Esophagus (tissue), 2 donors: ENCODE measurements at regions not wholly inside any gene's neighbourhood (a gene's known extent, or its start where the extent isn't known, plus 50 kb on each side); places are given as distances from the start of the nearest gene placed in this dataset.

ENCODE experiments used
- H3K27ac ChIP-seq, 2 donors: one replicate each; pipeline ENCODE4 v1.5.1; 2013; ENCODE audit warnings: low read depth in 2 of 2, mild to moderate bottlenecking in 2 of 2, inconsistent platforms in 1 of 2, low read length in 1 of 2, moderate library complexity in 1 of 2
- H3K27me3 ChIP-seq, 2 donors: one replicate each; pipeline ENCODE4 v1.6.1; 2013; ENCODE audit warnings: low read length in 2 of 2, control low read depth in 1 of 2, mild to moderate bottlenecking in 1 of 2; ENCODE audit not compliant: insufficient read depth in 2 of 2, control insufficient read depth in 1 of 2
- H3K36me3 ChIP-seq, 2 donors: one replicate each; pipeline ENCODE4 v1.6.1; 2013; ENCODE audit warnings: low read length in 1 of 2; ENCODE audit not compliant: control insufficient read depth in 2 of 2, insufficient read depth in 2 of 2
- H3K4me1 ChIP-seq, 2 donors: one replicate each; pipeline ENCODE4 v1.6.1; 2013; ENCODE audit warnings: low read length in 1 of 2; ENCODE audit not compliant: control insufficient read depth in 2 of 2, insufficient read depth in 2 of 2
- H3K4me3 ChIP-seq, 2 donors: one replicate each; pipeline ENCODE4 v1.5.1; 2013; ENCODE audit warnings: low read length in 2 of 2, mild to moderate bottlenecking in 2 of 2, low read depth in 1 of 2, moderate library complexity in 1 of 2
- H3K9me3 ChIP-seq, 2 donors: one replicate each; pipeline ENCODE4 v1.6.1; 2013; ENCODE audit warnings: mild to moderate bottlenecking in 2 of 2, low read depth in 1 of 2, low read length in 1 of 2, moderate library complexity in 1 of 2; ENCODE audit not compliant: control insufficient read depth in 2 of 2, insufficient read depth in 1 of 2
- WGBS, 2 donors: extraction: QIAGEN DNeasy Blood & Tissue Kit; methylation state at CpG; one replicate each; pipeline ENCODE4 v1.1.7; 2013; 5-methylcytosine and 5-hydroxymethylcytosine counted together
- donor health status: healthy with polysubstance abuse.
- donor health status: Bipolar disorder and iron deficiency.

DNA sequence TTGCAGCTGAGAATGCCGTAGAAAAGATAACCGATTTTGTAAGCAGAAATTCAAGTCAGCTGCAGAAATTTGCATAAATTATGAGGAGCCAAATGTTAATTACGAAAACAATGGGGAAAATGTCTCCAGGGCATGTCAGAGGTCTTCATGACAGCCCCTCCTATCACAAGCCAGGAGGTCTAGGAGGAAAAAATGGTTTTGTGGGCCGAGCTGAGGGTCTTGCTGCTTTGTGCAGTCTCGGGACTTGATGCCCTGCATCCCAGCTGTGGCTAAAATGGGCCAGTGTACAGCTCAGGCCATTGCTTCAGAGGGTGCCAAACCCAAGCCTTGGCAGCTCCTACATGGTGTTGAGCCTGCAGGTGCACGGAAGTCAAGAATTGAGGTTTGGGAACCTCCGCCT lies 131.2 kb upstream of the PDE3A start:
- 89 to 90% methylated on average over 7 of the region's 7 CpGs for WGBS, 2 donors
- Histone ChIP-seq H3K27ac (no peak overlapping the region), H3K36me3 (no peaks in the 10 kb centered on the region), H3K27me3 (no peaks in the 10 kb centered on the region), H3K4me3 (no peak overlapping the region), H3K9me3 (no peaks in the 10 kb centered on the region), H3K4me1 (no peaks in the 10 kb centered on the region)

GRCh38 chr12:20245491-20245890 lies 122.8 kb upstream of the PDE3A start:
- Histone ChIP-seq H3K4me3 (no peak overlapping the region), H3K36me3 (no peaks in the 10 kb centered on the region), H3K27me3 (no peaks in the 10 kb centered on the region), H3K27ac (no peak overlapping the region), H3K4me1 (no peaks in the 10 kb centered on the region), H3K9me3 (peaks cover 0 to 2% of the 10 kb centered on the region in 2 donors)
- 49 to 78% methylated on average over 1 of the region's 1 CpG for WGBS, 2 donors

DNA sequence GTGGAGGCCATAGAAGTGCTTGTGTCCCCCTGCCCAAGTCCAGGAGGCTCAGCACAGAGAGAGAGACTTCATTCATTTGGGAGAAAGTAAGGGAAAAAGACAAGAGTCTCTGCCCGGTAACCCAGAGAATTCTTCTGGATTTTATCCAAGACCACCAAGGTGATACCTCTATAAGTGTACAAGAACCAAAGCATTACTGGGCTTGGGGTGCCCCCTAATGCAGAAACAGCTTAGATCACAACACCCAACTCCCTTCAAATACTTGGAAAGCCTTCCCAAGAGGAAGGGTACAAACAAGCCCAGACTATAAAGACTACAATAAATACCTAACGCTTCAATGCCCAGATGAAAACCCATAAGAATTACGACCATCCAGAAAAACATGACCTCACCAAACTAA lies 119.7 kb upstream of the PDE3A start:
- Histone ChIP-seq H3K4me1 (no peaks in the 10 kb centered on the region), H3K4me3 (no peak overlapping the region), H3K36me3 (no peaks in the 10 kb centered on the region), H3K27ac (no peak overlapping the region), H3K9me3 (peaks cover 0 to 2% of the 10 kb centered on the region in 2 donors), H3K27me3 (no peaks in the 10 kb centered on the region)
- WGBS, 2 donors = 74 to 90% methylated on average over 3 of the region's 3 CpGs

DNA sequence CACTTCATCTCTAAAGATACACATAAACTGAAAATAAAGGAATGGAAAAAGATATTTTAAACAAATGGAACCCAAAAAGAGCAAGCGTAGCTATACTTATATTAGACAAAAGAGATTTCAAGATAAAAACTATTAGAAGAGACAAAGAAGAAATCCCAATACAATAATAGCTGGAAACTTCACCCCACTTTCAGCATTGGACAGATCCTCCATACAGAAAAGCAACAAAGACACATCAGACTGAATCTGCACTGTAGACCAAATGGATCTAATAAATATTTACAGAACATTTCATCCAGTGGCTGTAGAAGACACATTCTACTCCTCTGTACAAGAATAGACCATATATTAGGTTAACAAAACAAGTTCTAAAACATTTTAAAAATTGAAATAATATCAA lies 117.6 kb upstream of the PDE3A start:
- WGBS, 2 donors = 88 to 94% methylated on average over 1 of the region's 1 CpG
- Histone ChIP-seq H3K4me3 (no peak overlapping the region), H3K9me3 (peaks cover 0 to 2% of the 10 kb centered on the region in 2 donors)

DNA sequence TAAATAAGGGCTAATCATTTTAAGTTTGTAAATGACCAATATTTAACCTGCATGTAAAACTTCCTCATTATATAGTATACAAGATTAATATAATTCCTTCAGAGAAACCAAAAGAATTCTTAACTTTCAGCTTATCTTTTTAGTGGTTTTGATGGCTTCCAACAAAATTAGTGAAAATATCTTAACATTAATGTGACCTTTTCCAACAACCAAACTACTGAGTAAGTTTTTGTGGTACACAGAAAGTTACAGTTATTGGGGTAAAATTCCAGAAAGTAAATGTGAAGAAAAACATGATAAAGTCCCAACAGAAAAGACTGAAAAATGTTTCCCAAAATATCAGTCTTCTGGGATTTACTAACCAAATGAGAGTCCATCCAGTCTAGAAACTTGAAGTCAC lies 111.0 kb upstream of the PDE3A start:
- Histone ChIP-seq H3K4me1 (no peaks in the 10 kb centered on the region), H3K4me3 (no peak overlapping the region), H3K36me3 (no peaks in the 10 kb centered on the region), H3K27me3 (no peaks in the 10 kb centered on the region), H3K27ac (no peak overlapping the region), H3K9me3 (no peaks in the 10 kb centered on the region)

More for the DNA sequence above, 117.6 kb upstream of the PDE3A start:
- no peak overlapping the region for H3K27ac ChIP-seq
- H3K36me3 ChIP-seq = no peaks in the 10 kb centered on the region
- H3K27me3 ChIP-seq = no peaks in the 10 kb centered on the region
- no peaks in the 10 kb centered on the region for H3K4me1 ChIP-seq

DNA sequence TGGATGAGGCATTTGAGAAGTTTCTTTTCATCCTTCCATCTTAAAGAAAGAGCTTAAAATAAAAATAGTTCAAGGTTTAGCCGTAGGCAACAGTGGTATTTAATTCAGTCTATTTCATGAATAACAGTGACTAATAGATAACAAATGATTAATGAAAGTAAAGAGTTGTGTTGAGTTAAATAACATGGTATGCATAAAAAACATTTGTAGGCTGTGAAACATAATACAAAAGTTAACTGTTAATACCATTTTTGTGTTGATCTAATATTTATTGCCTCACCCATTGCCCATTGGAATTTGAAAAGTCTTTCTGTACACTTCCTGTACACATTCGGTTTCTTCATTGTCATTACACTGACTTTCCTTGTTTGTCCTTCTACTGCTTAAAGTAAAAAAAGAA lies 108.6 kb upstream of the PDE3A start:
- Histone ChIP-seq H3K27ac (no peak overlapping the region), H3K4me3 (no peak overlapping the region), H3K27me3 (no peaks in the 10 kb centered on the region), H3K4me1 (no peaks in the 10 kb centered on the region), H3K36me3 (no peaks in the 10 kb centered on the region), H3K9me3 (no peaks in the 10 kb centered on the region)
- 57 to 65% methylated on average over 2 of the region's 2 CpGs for WGBS, 2 donors

- Histone ChIP-seq H3K9me3 (no peaks in the 10 kb centered on the region), H3K4me3 (no peak overlapping the region), H3K27ac (no peak overlapping the region), H3K4me1 (no peaks in the 10 kb centered on the region), H3K27me3 (no peaks in the 10 kb centered on the region), H3K36me3 (no peaks in the 10 kb centered on the region)
- 49 to 52% methylated on average over 4 of the region's 4 CpGs for WGBS, 2 donors
These were observed 107.5 kb upstream of the PDE3A start for GRCh38 chr12:20260851-20261250.

DNA sequence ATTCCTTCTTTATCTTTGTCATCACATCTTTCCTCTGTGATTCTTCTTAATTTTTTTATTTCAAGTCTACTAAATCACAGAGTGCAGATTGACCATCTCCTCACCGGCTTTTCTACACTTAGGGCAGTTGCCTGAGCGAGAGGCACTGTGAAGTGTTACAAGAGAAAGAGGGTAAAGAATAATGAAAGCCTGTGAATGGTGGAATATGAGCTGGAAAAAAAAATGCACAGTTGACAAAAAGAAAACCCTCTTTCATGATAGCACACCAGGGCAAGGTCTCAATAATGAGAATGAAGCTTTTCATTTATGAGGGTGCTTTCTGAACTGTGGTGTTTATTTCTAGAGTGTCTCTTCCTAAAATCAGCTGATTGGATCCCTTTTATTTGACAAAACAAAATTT lies 106.2 kb upstream of the PDE3A start:
- Histone ChIP-seq H3K4me1 (no peaks in the 10 kb centered on the region), H3K27me3 (no peaks in the 10 kb centered on the region), H3K27ac (no peak overlapping the region), H3K36me3 (no peaks in the 10 kb centered on the region), H3K4me3 (no peak overlapping the region), H3K9me3 (no peaks in the 10 kb centered on the region)
- 91 to 92% methylated on average over 2 of the region's 2 CpGs for WGBS, 2 donors

GRCh38 chr12:20264026-20264425 lies 104.3 kb upstream of the PDE3A start:
- Histone ChIP-seq H3K27me3 (no peaks in the 10 kb centered on the region), H3K27ac (no peak overlapping the region), H3K4me3 (no peak overlapping the region), H3K36me3 (no peaks in the 10 kb centered on the region), H3K9me3 (no peaks in the 10 kb centered on the region), H3K4me1 (no peaks in the 10 kb centered on the region)
- WGBS, 2 donors = 94 to 95% methylated on average over 2 of the region's 2 CpGs

DNA sequence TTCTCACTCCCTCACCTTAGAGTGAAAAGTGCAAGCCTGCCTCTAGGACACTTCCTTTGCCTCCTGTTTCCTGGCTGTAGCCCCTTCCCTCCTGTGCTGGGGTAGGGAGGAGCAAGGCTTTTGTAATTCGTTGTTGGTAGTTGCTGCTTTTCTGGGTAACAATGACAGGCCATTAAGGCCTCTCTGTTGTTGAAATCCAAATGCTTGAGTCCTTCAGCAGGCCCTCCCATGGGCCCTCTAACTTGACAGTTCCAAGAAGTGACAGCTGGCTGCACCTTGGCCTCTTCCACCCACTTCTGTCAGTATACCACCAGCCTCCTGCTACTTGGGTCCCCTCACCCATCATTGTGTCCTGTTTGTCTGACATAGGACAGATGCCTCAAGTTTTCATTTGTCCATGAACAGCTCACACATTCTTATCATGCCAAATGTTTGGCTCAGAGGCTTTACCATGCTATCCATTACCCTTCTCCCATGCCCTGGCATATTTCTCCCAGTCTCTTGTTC lies 103.7 kb upstream of the PDE3A start:
- H3K4me3 ChIP-seq = no peak overlapping the region
- H3K36me3 ChIP-seq = no peaks in the 10 kb centered on the region
- H3K4me1 ChIP-seq = no peaks in the 10 kb centered on the region
- WGBS, 2 donors = 56 to 60% methylated on average over 1 of the region's 1 CpG
- no peaks in the 10 kb centered on the region for H3K27me3 ChIP-seq
- no peak overlapping the region for H3K27ac ChIP-seq
- no peaks in the 10 kb centered on the region for H3K9me3 ChIP-seq
